Fibroblast of the aortic adventitia (primary cell): ENCODE measurements at regions not wholly inside any gene's neighbourhood (a gene's known extent, or its start where the extent isn't known, plus 50 kb on each side); places are given as distances from the start of the nearest gene placed in this dataset.

ENCODE experiments used
- DNase-seq: peaks from one replicate; pipeline ENCODE4 v3.0.0-alpha.2; 2010; ENCODE audit warnings: low read depth
- H3K4me3 ChIP-seq: 2 replicates; pipeline ENCODE4 v1.5.1; 2011; ENCODE audit warnings: low read depth, mild to moderate bottlenecking, control low read depth, low read length, moderate library complexity
- CTCF ChIP-seq: IDR thresholded peaks from 2 replicates; pipeline ENCODE4 v1.5.1; 2011; ENCODE audit warnings: mild to moderate bottlenecking, low read length, control low read depth, inconsistent platforms; ENCODE audit not compliant: insufficient read depth

GRCh38 chr18:5651736-5652135, 107.9 kb upstream of the EPB41L3 start:
- TF ChIP-seq CTCF = no peak
- DNase-seq = no peak
- H3K4me3 ChIP-seq = no peak overlapping the region

GRCh38 chr18:5649439-5649838, 105.6 kb upstream of the EPB41L3 start:
- DNase-seq = no peak
- no peak for TF ChIP-seq CTCF
- no peak overlapping the region for H3K4me3 ChIP-seq

GRCh38 chr18:5646739-5647138, 102.9 kb upstream of the EPB41L3 start:
- no peak overlapping the region for H3K4me3 ChIP-seq
- TF ChIP-seq CTCF = no peak
- DNase-seq = no peak

GRCh38 chr18:5643288-5643687, 99.5 kb upstream of the EPB41L3 start:
- no peak overlapping the region for H3K4me3 ChIP-seq
- no peak for TF ChIP-seq CTCF
- DNase-seq = no peak

- no peak for DNase-seq
- no peak for TF ChIP-seq CTCF
- no peak overlapping the region for H3K4me3 ChIP-seq
Observed at GRCh38 chr18:5640939-5641338, 97.1 kb upstream of the EPB41L3 start.

GRCh38 chr18:5639131-5639530, 95.3 kb upstream of the EPB41L3 start:
- DNase-seq = no peak
- no peak for TF ChIP-seq CTCF
- no peak overlapping the region for H3K4me3 ChIP-seq

GRCh38 chr18:5632041-5632440, 88.2 kb upstream of the EPB41L3 start:
- H3K4me3 ChIP-seq = no peak overlapping the region
- DNase-seq = no peak
- no peak for TF ChIP-seq CTCF
